HepG2 (cell line): ENCODE measurements at regions not wholly inside any gene's neighbourhood (a gene's known extent, or its start where the extent isn't known, plus 50 kb on each side); places are given as distances from the start of the nearest gene placed in this dataset.

ENCODE experiments used
- AKAP8 ChIP-seq: sonication (generic); formaldehyde crosslinking; IDR thresholded peaks from 2 replicates; pipeline ENCODE4 v1.5.1; 2020; ENCODE audit warnings: mild to moderate bottlenecking, missing genetic modification reagents
- CCDC6 ChIP-seq: sonication (generic); formaldehyde crosslinking; IDR thresholded peaks from 2 replicates; pipeline ENCODE4 v1.8.1; 2022; ENCODE audit warnings: mild to moderate bottlenecking, missing genetic modification reagents, moderate library complexity
- MBD4 ChIP-seq: IDR thresholded peaks from 2 replicates; pipeline ENCODE4 v1.6.1; 2012; ENCODE audit warnings: low read length, inconsistent platforms, borderline replicate concordance
- MLLT10 ChIP-seq: sonication (generic); formaldehyde crosslinking; IDR thresholded peaks from 2 replicates; pipeline ENCODE4 v1.4.0; 2020; ENCODE audit warnings: missing genetic modification reagents
- NKX3-1 ChIP-seq: sonication (generic); formaldehyde crosslinking; IDR thresholded peaks from 2 replicates; pipeline ENCODE4 v1.5.0; 2020; ENCODE audit warnings: missing genetic modification reagents
- NR2C2 ChIP-seq: sonication (generic); formaldehyde crosslinking; IDR thresholded peaks from 2 replicates; pipeline ENCODE4 v1.4.0; 2020; ENCODE audit warnings: missing genetic modification reagents, mild to moderate bottlenecking, moderate library complexity, borderline replicate concordance
- POLR2AphosphoS5 ChIP-seq: IDR thresholded peaks from 2 replicates; pipeline ENCODE4 v1.6.1; 2012; ENCODE audit warnings: low read depth, low read length
- SRF ChIP-seq: IDR thresholded peaks from 2 replicates; pipeline ENCODE4 v1.6.1; 2011; ENCODE audit warnings: mild to moderate bottlenecking, low read depth, low read length, moderate library complexity
- SUZ12 ChIP-seq: fragments of 150-350 bp; IDR thresholded peaks from 2 replicates; pipeline ENCODE4 v1.6.1; 2014; ENCODE audit warnings: low read depth, low read length
- ZBTB7B ChIP-seq: sonication (generic); formaldehyde crosslinking; IDR thresholded peaks from 2 replicates; pipeline ENCODE4 v1.4.0; 2020; ENCODE audit warnings: missing genetic modification reagents
- ZC3H4 ChIP-seq: sonication (generic); formaldehyde crosslinking; IDR thresholded peaks from 2 replicates; pipeline ENCODE4 v1.4.0; 2020; ENCODE audit warnings: missing genetic modification reagents, borderline replicate concordance
- ZEB1 ChIP-seq: IDR thresholded peaks from 2 replicates; pipeline ENCODE4 v1.6.1; 2012; ENCODE audit warnings: mild to moderate bottlenecking, low read depth, inconsistent platforms; ENCODE audit not compliant: insufficient replicate concordance
- ZHX1 ChIP-seq: sonication (generic); formaldehyde crosslinking; IDR thresholded peaks from 2 replicates; pipeline ENCODE4 v1.8.1; 2022; ENCODE audit warnings: low read depth, mild to moderate bottlenecking, missing genetic modification reagents
- ZNF230 ChIP-seq: sonication (generic); formaldehyde crosslinking; IDR thresholded peaks from 2 replicates; pipeline ENCODE4 v1.4.0; 2020; ENCODE audit warnings: mild to moderate bottlenecking, missing genetic modification reagents
- ZNF280D ChIP-seq: sonication (generic); formaldehyde crosslinking; IDR thresholded peaks from 2 replicates; pipeline ENCODE4 v1.5.1; 2020; ENCODE audit warnings: mild to moderate bottlenecking, missing genetic modification reagents
- ZNF530 ChIP-seq: sonication (generic); formaldehyde crosslinking; IDR thresholded peaks from 2 replicates; pipeline ENCODE4 v1.5.0; 2020; ENCODE audit warnings: low read depth, mild to moderate bottlenecking, missing genetic modification reagents
- ZNF646 ChIP-seq: sonication (generic); formaldehyde crosslinking; IDR thresholded peaks from 2 replicates; pipeline ENCODE4 v1.9.0; 2021; ENCODE audit warnings: mild to moderate bottlenecking, missing genetic modification reagents

- TF ChIP-seq ZNF646, result no peak
- TF ChIP-seq ZNF230 (CRISPR knock-in tag), result no peak
- no peak for TF ChIP-seq MBD4
- TF ChIP-seq CCDC6 (CRISPR knock-in tag), result no peak
- TF ChIP-seq MLLT10 (CRISPR knock-in tag), result no peak
- TF ChIP-seq ZNF280D (CRISPR knock-in tag), result peak; percentile 44; the same call in 1 of the 2 replicates
- TF ChIP-seq ZC3H4 (CRISPR knock-in tag), result no peak
- no peak for TF ChIP-seq NKX3-1 (CRISPR knock-in tag)
- TF ChIP-seq AKAP8 (CRISPR knock-in tag), result no peak
- no peak for TF ChIP-seq SRF
- no peak for TF ChIP-seq NR2C2 (CRISPR knock-in tag)
- no peak for TF ChIP-seq POLR2AphosphoS5
- TF ChIP-seq ZNF530 (CRISPR knock-in tag), result no peak
- peak; percentile 88 for TF ChIP-seq ZEB1
- 0 out of 2 replicates have a peak, but pooled peaks have one; percentile 10 for TF ChIP-seq ZBTB7B (CRISPR knock-in tag)
- no peak for TF ChIP-seq ZHX1 (CRISPR knock-in tag)
- no peak for TF ChIP-seq SUZ12
Observed at GRCh38 chr17:72569148-72569946, 448.5 kb downstream of the SOX9 start (continued).
